IMR-90 (cell line): ENCODE measurements at regions not wholly inside any gene's neighbourhood (a gene's known extent, or its start where the extent isn't known, plus 50 kb on each side); places are given as distances from the start of the nearest gene placed in this dataset.

Experiments
- ATAC-seq: fragments of 200-7000 bp; cut with Tn5 transposase; 2 replicates; pipeline ENCODE4 v1.9.1; 2020; ENCODE audit warnings: low read depth, mild to moderate bottlenecking, moderate library complexity
- BruUV-seq: library from RNA; stranded (reverse); fragments of 400-500 nt; replicated peaks from 2 replicates; lab custom pipeline; 2021; lab: Mats Ljungman, UMichigan
- CTCF ChIA-PET: fragments of 300-600 bp; formaldehyde crosslinking; extraction: SDS; loops from one replicate; lab custom pipeline; 2021; ENCODE audit warnings: antibody characterized with exemption; lab: Yijun Ruan, JAX
- POLR2A ChIA-PET: fragments of 300-600 bp; sonication (Branson Sonifier 250); formaldehyde crosslinking; loops from one replicate; lab custom pipeline; 2022; ENCODE audit warnings: antibody characterized with exemption; ENCODE audit not compliant: unreplicated experiment; lab: Charles Lee
- DNase-seq: peaks from one replicate; pipeline ENCODE4 v3.0.0; 2013
- H2AFZ ChIP-seq: replicated peaks from 2 replicates; pipeline ENCODE3; 2013; ENCODE audit warnings: low read length, mild to moderate bottlenecking; ENCODE audit not compliant: poor library complexity
- H2AK5ac ChIP-seq: 2 replicates; pipeline ENCODE4 v1.6.1; 2013; ENCODE audit warnings: low read depth, low read length, inconsistent platforms
- H2AK9ac ChIP-seq: replicated peaks from 2 replicates; pipeline ENCODE3; 2013; ENCODE audit warnings: mild to moderate bottlenecking, low read depth, low read length, moderate library complexity; ENCODE audit not compliant: poor library complexity
- H2BK120ac ChIP-seq: 2 replicates; pipeline ENCODE4 v1.6.1; 2013; ENCODE audit warnings: low read depth, low read length, inconsistent platforms
- H2BK15ac ChIP-seq: 3 replicates; pipeline ENCODE4 v1.6.1; 2013; ENCODE audit warnings: low read depth, low read length, inconsistent platforms
- H2BK20ac ChIP-seq: 2 replicates; pipeline ENCODE4 v1.6.1; 2013; ENCODE audit warnings: low read depth, mild to moderate bottlenecking, inconsistent platforms, low read length, moderate library complexity
- H2BK5ac ChIP-seq: 2 replicates; pipeline ENCODE4 v1.6.1; 2013; ENCODE audit warnings: mild to moderate bottlenecking, low read depth, low read length, inconsistent platforms; ENCODE audit not compliant: poor library complexity, severe bottlenecking
- H3K14ac ChIP-seq: replicated peaks from 2 replicates; pipeline ENCODE4 v1.6.1; 2013; ENCODE audit warnings: low read depth, low read length, inconsistent platforms
- H3K18ac ChIP-seq: 2 replicates; pipeline ENCODE4 v1.6.1; 2013; ENCODE audit warnings: low read depth, low read length, control low read depth
- H3K23ac ChIP-seq: 2 replicates; pipeline ENCODE4 v1.6.1; 2013; ENCODE audit warnings: low read depth, low read length, inconsistent platforms
- H3K27ac ChIP-seq: 2 replicates; pipeline ENCODE4 v1.5.1; 2013; ENCODE audit warnings: mild to moderate bottlenecking, control low read depth, low read length; ENCODE audit not compliant: insufficient read depth
- H3K27me3 ChIP-seq: 2 replicates; pipeline ENCODE4 v1.6.1; 2013; ENCODE audit warnings: low read length; ENCODE audit not compliant: control insufficient read depth, insufficient read depth
- H3K36me3 ChIP-seq: 2 replicates; pipeline ENCODE4 v1.6.1; 2013; ENCODE audit warnings: low read length, mixed read lengths; ENCODE audit not compliant: control insufficient read depth, insufficient read depth
- H3K4ac ChIP-seq: 2 replicates; pipeline ENCODE4 v1.6.1; 2013; ENCODE audit warnings: low read depth, low read length, inconsistent platforms
- H3K4me1 ChIP-seq: 2 replicates; pipeline ENCODE4 v1.6.1; 2013; ENCODE audit warnings: low read length, mixed read lengths; ENCODE audit not compliant: control insufficient read depth, insufficient read depth
- H3K4me2 ChIP-seq: 2 replicates; pipeline ENCODE4 v1.6.1; 2013; ENCODE audit warnings: low read depth, mild to moderate bottlenecking, control low read depth, low read length, moderate library complexity
- H3K4me3 ChIP-seq: 2 replicates; pipeline ENCODE4 v1.5.1; 2013; ENCODE audit warnings: low read depth, mild to moderate bottlenecking, control low read depth, low read length, moderate library complexity; ENCODE audit not compliant: insufficient read depth
- H3K56ac ChIP-seq: 2 replicates; pipeline ENCODE4 v1.6.1; 2013; ENCODE audit warnings: low read length, inconsistent platforms; ENCODE audit not compliant: insufficient read depth; ENCODE audit errors: extremely low read depth
- H3K79me1 ChIP-seq, 2 experiments: 2 replicates each; pipeline ENCODE4 v1.6.1; 2013; ENCODE audit warnings: low read length in 2 of 2, inconsistent platforms in 1 of 2, low read depth in 1 of 2
- H3K9ac ChIP-seq: 2 replicates; pipeline ENCODE4 v1.6.1; 2013; ENCODE audit warnings: low read depth, low read length, control low read depth
- H3K9me1 ChIP-seq: 2 replicates; pipeline ENCODE4 v1.6.1; 2013; ENCODE audit warnings: low read length, inconsistent platforms; ENCODE audit not compliant: insufficient read depth
- H3K9me3 ChIP-seq: 2 replicates; pipeline ENCODE4 v1.6.1; 2013; ENCODE audit warnings: low read length; ENCODE audit not compliant: control insufficient read depth, insufficient read depth
- H4K20me1 ChIP-seq: 2 replicates; pipeline ENCODE4 v1.6.1; 2013; ENCODE audit warnings: low read length, inconsistent platforms; ENCODE audit not compliant: insufficient read depth
- H4K5ac ChIP-seq: 2 replicates; pipeline ENCODE4 v1.6.1; 2013; ENCODE audit warnings: mild to moderate bottlenecking, low read depth, low read length, control low read depth
- H4K8ac ChIP-seq, 2 experiments: 2 replicates each; pipeline ENCODE4 v1.6.1; 2013; ENCODE audit warnings: low read depth in 2 of 2, low read length in 2 of 2, control low read depth in 1 of 2, inconsistent platforms in 1 of 2
- H4K91ac ChIP-seq: 2 replicates; pipeline ENCODE4 v1.6.1; 2013; ENCODE audit warnings: low read depth, low read length, inconsistent platforms; ENCODE audit not compliant: insufficient read depth
- BHLHE40 ChIP-seq: fragments of 150-350 bp; IDR thresholded peaks from 2 replicates; pipeline ENCODE4 v1.6.1; 2016; ENCODE audit warnings: mild to moderate bottlenecking, low read depth, low read length
- CEBPB ChIP-seq: IDR thresholded peaks from 2 replicates; pipeline ENCODE4 v1.6.1; 2012; ENCODE audit warnings: low read depth, low read length, improper control_type of control experiment
- CTCF ChIP-seq: conservative IDR thresholded peaks from 2 replicates; pipeline ENCODE4 v1.5.1; 2012; ENCODE audit warnings: mild to moderate bottlenecking, low read depth, low read length, improper control_type of control experiment
- MAFK ChIP-seq: IDR thresholded peaks from 2 replicates; pipeline ENCODE4 v1.6.1; 2012; ENCODE audit warnings: low read depth, low read length, improper control_type of control experiment
- MAZ ChIP-seq: IDR thresholded peaks from 2 replicates; pipeline ENCODE4 v1.6.1; 2012; ENCODE audit warnings: low read depth, mild to moderate bottlenecking, low read length, improper control_type of control experiment, moderate library complexity, borderline replicate concordance
- MXI1 ChIP-seq: IDR thresholded peaks from 2 replicates; pipeline ENCODE4 v1.6.1; 2012; ENCODE audit warnings: low read depth, mild to moderate bottlenecking, low read length, moderate library complexity, borderline replicate concordance
- NFE2L2 ChIP-seq: fragments of 150-350 bp; IDR thresholded peaks from 2 replicates; pipeline ENCODE4 v1.6.1; 2016; ENCODE audit warnings: low read depth, mild to moderate bottlenecking, low read length
- POLR2A ChIP-seq: IDR thresholded peaks from 2 replicates; pipeline ENCODE4 v1.6.1; 2012; ENCODE audit warnings: mild to moderate bottlenecking, low read depth, low read length
- RCOR1 ChIP-seq: IDR thresholded peaks from 2 replicates; pipeline ENCODE4 v1.6.1; 2012; ENCODE audit warnings: mild to moderate bottlenecking, low read length, improper control_type of control experiment; ENCODE audit not compliant: insufficient replicate concordance
- SMC3 ChIP-seq: fragments of 150-350 bp; IDR thresholded peaks from 2 replicates; pipeline ENCODE4 v1.6.1; 2016; ENCODE audit warnings: low read depth, mild to moderate bottlenecking, antibody characterized with exemption, low read length, moderate library complexity
- WGBS, 2 experiments: methylation state at CpG; one replicate each; pipeline versions ENCODE4 v1.1.5 to v1.1.7; 2013; ENCODE audit warnings: missing lambda C conversion rate in 2 of 2; ENCODE audit not compliant: insufficient read length in 1 of 2; ENCODE audit errors: extremely low coverage in 2 of 2; 5-methylcytosine and 5-hydroxymethylcytosine counted together
- dilution Hi-C: fragments of 300-500 bp; cut with HindIII; formaldehyde crosslinking; loops from one replicate; pipeline ENCODE4 v1.14.3; 2018; ENCODE audit warnings: low sequenced_read_pairs; ENCODE audit not compliant: unreplicated experiment
- in situ Hi-C: fragments of 300-500 bp; cut with MboI; formaldehyde crosslinking; loops from 3 replicates; pipeline ENCODE4 v1.14.3; 2019; ENCODE audit warnings: low sequenced_read_pairs, inconsistent platforms, mixed read lengths
- intact Hi-C: fragments of 100-400 bp; cut with micrococcal nuclease; formaldehyde crosslinking; loops from 2 replicates; pipeline ENCODE4 v1.10.0; 2022
- TF ChIP-seq, protein P1 (sequence below): fragments of 150-350 bp; IDR thresholded peaks from 2 replicates; pipeline ENCODE4 v1.6.1; 2017; ENCODE audit warnings: mild to moderate bottlenecking, antibody characterized with exemption, low read length, low read depth

- H2AFZ ChIP-seq = no peak overlapping the region
- H2BK120ac ChIP-seq = no peak overlapping the region
- H4K91ac ChIP-seq = no peak overlapping the region
- no peaks in the 10 kb centered on the region for H3K36me3 ChIP-seq
- no peak overlapping the region for H4K8ac ChIP-seq
- no peak overlapping the region for H3K9ac ChIP-seq
- no peak overlapping the region for H2AK5ac ChIP-seq
- H3K23ac ChIP-seq = no peak overlapping the region
- TF ChIP-seq BHLHE40 (no peak), RCOR1 (no peak), SMC3 (no peak), MXI1 (no peak), MAFK (no peak), NFE2L2 (no peak), POLR2A (no peak), CEBPB (no peak), CTCF (no peak), MAZ (no peak)
- TF ChIP-seq, protein P1, sequence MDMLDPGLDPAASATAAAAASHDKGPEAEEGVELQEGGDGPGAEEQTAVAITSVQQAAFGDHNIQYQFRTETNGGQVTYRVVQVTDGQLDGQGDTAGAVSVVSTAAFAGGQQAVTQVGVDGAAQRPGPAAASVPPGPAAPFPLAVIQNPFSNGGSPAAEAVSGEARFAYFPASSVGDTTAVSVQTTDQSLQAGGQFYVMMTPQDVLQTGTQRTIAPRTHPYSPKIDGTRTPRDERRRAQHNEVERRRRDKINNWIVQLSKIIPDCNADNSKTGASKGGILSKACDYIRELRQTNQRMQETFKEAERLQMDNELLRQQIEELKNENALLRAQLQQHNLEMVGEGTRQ = no peak
- H3K14ac ChIP-seq = no peak overlapping the region
- no peak overlapping the region for H4K5ac ChIP-seq
- H2AK9ac ChIP-seq = no peak overlapping the region
- DNase-seq = no peak
- H4K20me1 ChIP-seq = no peaks in the 10 kb centered on the region
- H3K27me3 ChIP-seq = no peaks in the 10 kb centered on the region
- no peak overlapping the region for H3K56ac ChIP-seq
- no peak overlapping the region for H3K4ac ChIP-seq
- dilution Hi-C loops (no loop called here), intact Hi-C loops (no loop called here), in situ Hi-C loops (no loop called here)
- BruUV-seq = no TSS peak
- H3K4me2 ChIP-seq = no peak overlapping the region
- no peak overlapping the region for H2BK20ac ChIP-seq
- no CpG with 5 or more reads among the region's 6 CpGs for WGBS, 2 experiments
- ChIA-PET POLR2A (no interaction called here), CTCF (no interaction called here)
- peaks cover 2% of the 10 kb centered on the region for H3K4me1 ChIP-seq
- no peak overlapping the region for H3K4me3 ChIP-seq
- no peak for ATAC-seq
- no peaks in the 10 kb centered on the region for H3K9me1 ChIP-seq
- no peaks in the 10 kb centered on the region for H3K9me3 ChIP-seq
- H2BK5ac ChIP-seq = no peak overlapping the region
- H3K18ac ChIP-seq = no peak overlapping the region
- no peak overlapping the region for H3K27ac ChIP-seq
- H3K79me1 ChIP-seq = no peaks in the 10 kb centered on the region
- no peak overlapping the region for H2BK15ac ChIP-seq
Measured at GRCh38 chr4:30842689-30843088, 122.5 kb downstream of the PCDH7 start.
